ENCODE measurements at regions not wholly inside any gene's neighbourhood (a gene's known extent, or its start where the extent isn't known, plus 50 kb on each side); places are given as distances from the start of the nearest gene placed in this dataset.
"Not testable (repeated sequence)": the region's sequence is repeated elsewhere in the genome, so short reads cannot be mapped to it uniquely, and the experiment has no call there.

DNA sequence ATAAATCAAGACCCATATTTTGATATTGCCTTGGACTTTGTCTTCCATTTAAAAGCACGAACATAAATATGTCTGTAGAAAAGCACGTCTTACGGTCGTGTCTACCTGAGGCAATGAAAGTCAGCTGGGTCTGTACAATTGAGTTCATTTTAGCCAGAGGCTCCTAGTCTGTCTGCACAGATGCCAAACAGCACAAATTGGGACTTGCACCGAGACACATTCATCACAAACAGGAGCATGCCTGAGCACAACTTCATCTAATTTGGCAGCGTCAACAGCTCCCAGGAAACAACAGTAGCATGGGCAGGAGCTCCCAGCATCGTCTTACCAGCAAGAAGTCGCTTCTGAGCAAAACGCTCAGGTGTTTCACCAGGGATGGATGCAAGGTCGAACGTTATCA is 687.0 kb downstream of the EFNB2 start:
- in situ Hi-C loops (cut with HindIII; ENCODE audit: low sequenced_read_pairs): no loop called here
- H3K4me3 ChIP-seq (ENCODE audit: low read depth, low read length): no peak overlapping the region
- DNase-seq (ENCODE audit: low read depth, low spot score): peak; percentile 1
- TF ChIP-seq, protein P1, sequence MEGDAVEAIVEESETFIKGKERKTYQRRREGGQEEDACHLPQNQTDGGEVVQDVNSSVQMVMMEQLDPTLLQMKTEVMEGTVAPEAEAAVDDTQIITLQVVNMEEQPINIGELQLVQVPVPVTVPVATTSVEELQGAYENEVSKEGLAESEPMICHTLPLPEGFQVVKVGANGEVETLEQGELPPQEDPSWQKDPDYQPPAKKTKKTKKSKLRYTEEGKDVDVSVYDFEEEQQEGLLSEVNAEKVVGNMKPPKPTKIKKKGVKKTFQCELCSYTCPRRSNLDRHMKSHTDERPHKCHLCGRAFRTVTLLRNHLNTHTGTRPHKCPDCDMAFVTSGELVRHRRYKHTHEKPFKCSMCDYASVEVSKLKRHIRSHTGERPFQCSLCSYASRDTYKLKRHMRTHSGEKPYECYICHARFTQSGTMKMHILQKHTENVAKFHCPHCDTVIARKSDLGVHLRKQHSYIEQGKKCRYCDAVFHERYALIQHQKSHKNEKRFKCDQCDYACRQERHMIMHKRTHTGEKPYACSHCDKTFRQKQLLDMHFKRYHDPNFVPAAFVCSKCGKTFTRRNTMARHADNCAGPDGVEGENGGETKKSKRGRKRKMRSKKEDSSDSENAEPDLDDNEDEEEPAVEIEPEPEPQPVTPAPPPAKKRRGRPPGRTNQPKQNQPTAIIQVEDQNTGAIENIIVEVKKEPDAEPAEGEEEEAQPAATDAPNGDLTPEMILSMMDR (IDR thresholded peaks at IDR 0.05; ENCODE audit: low read depth, low read length): no peak

DNA sequence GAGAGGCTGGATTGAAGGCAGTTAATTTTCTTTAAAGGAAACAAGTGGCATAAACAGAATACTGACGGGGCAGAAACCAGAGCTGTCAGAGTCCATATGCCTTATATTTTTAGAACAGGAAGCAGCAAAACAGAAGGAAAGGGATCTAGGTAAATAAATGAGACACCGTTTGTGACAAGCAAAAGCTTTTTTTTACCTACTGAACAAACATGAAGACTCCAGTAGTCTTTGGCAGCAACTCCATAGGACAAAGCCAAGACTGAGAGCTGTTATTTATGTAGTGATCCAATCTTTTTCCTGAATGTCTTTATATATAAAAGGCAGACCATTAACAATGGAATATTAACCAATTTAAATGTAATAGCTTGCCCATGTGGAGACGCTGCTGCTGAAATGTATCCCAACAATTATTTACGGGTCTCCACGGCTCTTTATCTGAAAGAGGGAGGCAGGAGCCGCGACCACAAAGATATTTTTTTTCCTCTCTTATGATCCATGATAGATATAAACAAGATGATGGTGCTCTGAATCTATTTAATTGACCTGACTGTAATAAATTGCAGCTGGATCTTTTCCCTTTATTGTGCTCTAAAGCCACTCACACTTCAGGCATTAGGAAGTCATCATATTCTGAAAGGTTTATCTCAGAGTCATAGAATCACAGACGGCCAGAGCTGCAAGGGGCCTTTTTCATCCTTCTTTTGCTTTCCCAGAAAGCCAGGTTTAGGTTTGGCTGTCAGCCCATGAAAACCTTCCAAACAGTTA is 687.8 kb downstream of the EFNB2 start:
- in situ Hi-C loops (cut with HindIII; ENCODE audit: low sequenced_read_pairs): no loop called here
- DNase-seq (ENCODE audit: low read depth, low spot score): peak; percentile 44
- TF ChIP-seq, protein P1 (IDR thresholded peaks at IDR 0.05; ENCODE audit: low read depth, low read length): no peak
- no peak overlapping the region for H3K4me3 ChIP-seq (ENCODE audit: low read depth, low read length)

DNA sequence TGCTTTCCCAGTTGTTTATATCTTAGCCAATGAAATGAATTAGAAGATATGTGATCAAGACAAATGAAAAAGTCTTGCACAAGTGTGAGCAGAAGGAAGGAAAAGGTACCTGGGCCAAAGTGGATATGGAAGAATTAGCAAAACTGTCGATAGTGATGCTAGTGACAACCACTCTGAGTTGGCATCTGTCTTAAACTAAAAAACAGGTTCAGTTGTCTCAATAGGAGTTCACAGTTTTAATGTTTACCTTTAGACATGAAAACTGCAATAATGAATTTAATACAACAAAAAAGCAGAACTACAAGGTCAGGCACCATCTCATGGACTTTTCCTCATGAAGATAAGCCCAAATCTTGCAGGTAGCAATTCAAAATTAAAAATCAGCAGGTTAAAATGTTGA is 688.5 kb downstream of the EFNB2 start:
- no peak for DNase-seq (ENCODE audit: low read depth, low spot score)

DNA sequence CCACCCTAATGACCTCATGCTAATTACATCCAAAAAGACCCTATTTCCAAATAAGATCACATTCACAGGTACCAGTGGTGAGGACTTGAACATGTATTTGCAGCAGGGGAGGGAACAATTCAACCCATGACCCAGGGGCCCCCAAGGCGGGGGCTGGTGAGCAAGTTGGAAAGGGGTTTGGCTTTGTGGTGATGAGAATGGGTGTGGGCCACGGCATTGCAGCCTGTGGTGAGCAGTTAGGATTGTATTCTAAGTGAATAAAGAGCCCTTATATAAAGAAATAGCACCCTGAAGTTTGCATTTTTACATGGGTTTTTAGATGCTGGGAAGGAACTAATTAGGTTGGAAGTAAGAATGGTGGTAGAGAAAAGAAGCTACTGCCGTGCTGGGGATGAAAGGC is 694.2 kb downstream of the EFNB2 start:
- no peak for DNase-seq (ENCODE audit: low read depth, low spot score)
- in situ Hi-C loops (cut with HindIII; ENCODE audit: low sequenced_read_pairs): no loop called here
- TF ChIP-seq, protein P1 (IDR thresholded peaks at IDR 0.05; ENCODE audit: low read depth, low read length): no peak
- H3K4me3 ChIP-seq (ENCODE audit: low read depth, low read length): no peak overlapping the region

More for the DNA sequence above, 688.5 kb downstream of the EFNB2 start:
- in situ Hi-C loops (cut with HindIII; ENCODE audit: low sequenced_read_pairs): no loop called here
- TF ChIP-seq, protein P1 (IDR thresholded peaks at IDR 0.05; ENCODE audit: low read depth, low read length): no peak
- H3K4me3 ChIP-seq (ENCODE audit: low read depth, low read length): no peak overlapping the region

DNA sequence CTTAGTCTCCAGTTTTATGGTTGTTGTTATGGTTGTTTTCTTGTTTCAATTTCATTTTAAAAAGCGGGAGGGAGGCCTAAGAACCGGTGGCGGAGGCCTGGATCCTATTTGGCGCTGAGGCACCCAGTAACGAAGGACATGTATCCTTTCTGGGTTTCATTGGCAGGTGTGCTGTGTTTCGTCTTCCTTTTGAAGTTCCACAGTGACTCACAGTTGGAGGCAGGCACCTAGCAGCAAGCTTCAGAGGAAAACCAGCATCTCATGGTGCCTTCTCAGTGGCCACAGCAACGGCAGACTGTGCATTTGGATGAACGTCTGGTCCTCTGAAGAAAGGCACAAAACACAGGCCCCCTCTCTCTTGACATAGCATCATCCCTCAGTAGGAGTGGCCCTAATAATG is 697.2 kb downstream of the EFNB2 start:
- no peak overlapping the region for H3K4me3 ChIP-seq (ENCODE audit: low read depth, low read length)
- in situ Hi-C loops (cut with HindIII; ENCODE audit: low sequenced_read_pairs): no loop called here
- TF ChIP-seq, protein P1 (IDR thresholded peaks at IDR 0.05; ENCODE audit: low read depth, low read length): no peak
- DNase-seq (ENCODE audit: low read depth, low spot score): no peak

DNA sequence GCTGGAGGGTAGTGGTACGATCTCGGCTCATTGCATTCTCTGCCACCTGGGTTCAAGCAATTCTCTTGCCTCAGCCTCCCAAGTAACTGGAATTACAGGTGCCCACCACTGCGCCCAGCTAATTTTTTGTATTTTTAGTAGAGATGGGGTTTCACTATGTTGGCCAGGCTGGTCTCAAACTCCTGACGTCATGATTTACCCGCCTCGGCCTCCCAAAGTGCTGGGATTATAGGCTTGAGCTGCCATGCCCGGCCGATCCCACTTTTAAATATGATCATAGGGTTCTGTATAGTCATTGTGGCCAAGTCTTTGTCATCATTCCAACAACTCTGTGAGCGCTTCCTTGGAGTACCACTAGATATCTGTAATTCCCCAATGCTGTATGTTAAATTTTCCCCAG is 698.2 kb downstream of the EFNB2 start:
- H3K4me3 ChIP-seq (ENCODE audit: low read depth, low read length); in situ Hi-C loops (cut with HindIII; ENCODE audit: low sequenced_read_pairs); DNase-seq (ENCODE audit: low read depth, low spot score): not testable (repeated sequence)

DNA sequence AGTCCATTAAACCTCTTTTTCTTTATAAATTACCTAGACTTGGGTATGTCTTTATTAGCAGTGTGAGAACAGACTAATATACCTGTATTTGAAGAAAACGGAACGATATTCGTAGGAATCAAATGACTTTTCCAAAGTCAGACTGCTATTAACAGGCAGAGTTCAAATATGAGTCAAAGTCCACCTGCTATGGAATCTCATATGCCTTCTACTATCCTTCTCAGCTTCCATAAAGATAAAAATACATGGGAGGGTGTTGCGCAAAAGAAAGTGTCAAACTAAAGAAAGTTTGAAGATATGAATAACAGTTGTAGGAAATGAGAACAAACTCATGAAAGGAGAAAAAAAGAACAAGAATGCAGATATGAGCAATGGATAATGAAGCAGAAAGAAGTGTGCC is 704.6 kb downstream of the EFNB2 start:
- no peak for DNase-seq (ENCODE audit: low read depth, low spot score)
- in situ Hi-C loops (cut with HindIII; ENCODE audit: low sequenced_read_pairs): no loop called here
- TF ChIP-seq, protein P1 (IDR thresholded peaks at IDR 0.05; ENCODE audit: low read depth, low read length): no peak
- H3K4me3 ChIP-seq (ENCODE audit: low read depth, low read length): no peak overlapping the region

Data from astrocyte of the spinal cord (primary cell).